ENCODE measurements at regions not wholly inside any gene's neighbourhood (a gene's known extent, or its start where the extent isn't known, plus 50 kb on each side); places are given as distances from the start of the nearest gene placed in this dataset.

DNA sequence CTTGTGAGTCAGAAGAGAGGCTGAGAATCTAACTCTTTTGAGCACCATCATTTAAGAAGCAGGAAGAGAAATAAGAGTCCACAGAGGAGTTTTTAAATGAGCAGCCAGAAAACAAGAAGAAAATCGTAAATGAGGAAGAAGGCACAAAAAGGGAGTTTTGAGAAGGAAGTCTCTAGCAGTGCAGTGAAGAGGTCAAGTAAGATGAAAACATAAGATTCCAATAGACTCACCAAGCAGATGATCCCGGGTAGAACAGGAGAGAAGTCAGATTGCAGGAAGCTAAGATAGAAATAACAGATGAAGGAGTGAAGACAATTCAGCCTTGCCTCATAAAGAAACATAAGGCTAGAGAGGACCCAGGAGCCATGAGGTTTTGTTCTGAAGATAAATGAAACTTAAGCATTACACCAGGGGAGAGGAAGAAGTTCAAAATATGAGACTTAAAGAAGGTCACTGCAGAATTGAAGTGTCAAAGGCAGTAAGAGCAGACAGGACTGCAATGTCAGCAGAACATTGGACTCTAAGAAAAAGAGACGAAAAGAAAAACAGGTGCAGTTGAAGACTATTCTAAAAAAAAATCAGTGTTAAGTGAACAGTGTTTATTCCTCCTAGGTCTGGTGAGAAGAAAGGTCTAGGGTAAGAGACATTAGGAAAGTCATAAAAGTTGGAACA is 229.0 kb downstream of the SEC23A start:
- TF ChIP-seq POLR2A (IDR thresholded peaks at IDR 0.05; ENCODE audit: low read depth, low read length) (no peak), POLR2AphosphoS5 (IDR thresholded peaks at IDR 0.05; ENCODE audit: low read depth, low read length) (no peak)

Data from GM12891 (cell line).